Neural cell (in vitro differentiated cells): ENCODE measurements at regions not wholly inside any gene's neighbourhood (a gene's known extent, or its start where the extent isn't known, plus 50 kb on each side); places are given as distances from the start of the nearest gene placed in this dataset.

Source experiments
- EZH2 ChIP-seq: fragments of 200-600, 300-800 bp; shearing (Covaris generic), sonication (generic); IDR thresholded peaks from 2 replicates; pipeline ENCODE4 v1.6.1; 2014; ENCODE audit warnings: antibody characterized with exemption, low read length, borderline replicate concordance, mild to moderate bottlenecking; ENCODE audit not compliant: insufficient read depth, poor library complexity, severe bottlenecking
- POLR2AphosphoS5 ChIP-seq: IDR thresholded peaks from 2 replicates; pipeline ENCODE4 v1.6.1; 2012
- TF ChIP-seq, protein P1 (sequence below): fragments of 450-650 bp; IDR thresholded peaks from 2 replicates; pipeline ENCODE4 v1.5.1; 2014; ENCODE audit warnings: antibody characterized with exemption, mild to moderate bottlenecking, moderate library complexity; ENCODE audit not compliant: poor library complexity, severe bottlenecking

DNA sequence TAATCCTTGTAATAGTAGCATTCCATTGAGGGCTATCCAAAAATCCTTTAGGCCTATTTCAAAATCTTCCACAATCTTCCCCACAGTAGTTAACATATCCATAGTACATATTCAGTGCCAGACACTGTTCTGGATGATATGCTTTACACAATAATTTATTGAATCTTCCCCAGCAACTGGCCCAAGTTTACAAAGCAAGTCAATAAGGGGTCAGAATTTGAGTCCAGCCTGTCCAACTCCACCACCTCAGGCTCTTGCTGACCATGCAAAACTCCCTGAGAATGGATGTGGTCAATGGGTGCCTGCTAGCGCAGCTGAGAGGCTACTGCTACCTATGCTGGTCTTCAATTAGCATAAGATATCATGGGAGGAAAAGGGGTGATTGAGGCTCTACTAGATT is 529.6 kb downstream of the FGF9 start:
- TF ChIP-seq, protein P1, sequence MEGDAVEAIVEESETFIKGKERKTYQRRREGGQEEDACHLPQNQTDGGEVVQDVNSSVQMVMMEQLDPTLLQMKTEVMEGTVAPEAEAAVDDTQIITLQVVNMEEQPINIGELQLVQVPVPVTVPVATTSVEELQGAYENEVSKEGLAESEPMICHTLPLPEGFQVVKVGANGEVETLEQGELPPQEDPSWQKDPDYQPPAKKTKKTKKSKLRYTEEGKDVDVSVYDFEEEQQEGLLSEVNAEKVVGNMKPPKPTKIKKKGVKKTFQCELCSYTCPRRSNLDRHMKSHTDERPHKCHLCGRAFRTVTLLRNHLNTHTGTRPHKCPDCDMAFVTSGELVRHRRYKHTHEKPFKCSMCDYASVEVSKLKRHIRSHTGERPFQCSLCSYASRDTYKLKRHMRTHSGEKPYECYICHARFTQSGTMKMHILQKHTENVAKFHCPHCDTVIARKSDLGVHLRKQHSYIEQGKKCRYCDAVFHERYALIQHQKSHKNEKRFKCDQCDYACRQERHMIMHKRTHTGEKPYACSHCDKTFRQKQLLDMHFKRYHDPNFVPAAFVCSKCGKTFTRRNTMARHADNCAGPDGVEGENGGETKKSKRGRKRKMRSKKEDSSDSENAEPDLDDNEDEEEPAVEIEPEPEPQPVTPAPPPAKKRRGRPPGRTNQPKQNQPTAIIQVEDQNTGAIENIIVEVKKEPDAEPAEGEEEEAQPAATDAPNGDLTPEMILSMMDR = no peak
- TF ChIP-seq EZH2 (no peak), POLR2AphosphoS5 (no peak)
